Hepatocyte (in vitro differentiated cells): ENCODE measurements at regions not wholly inside any gene's neighbourhood (a gene's known extent, or its start where the extent isn't known, plus 50 kb on each side); places are given as distances from the start of the nearest gene placed in this dataset.
"Not testable (repeated sequence)": the region's sequence is repeated elsewhere in the genome, so short reads cannot be mapped to it uniquely, and the experiment has no call there.

Experiments
- CTCF ChIP-seq: fragments of 200-600 bp; sonication (generic); IDR thresholded peaks from 2 replicates; pipeline ENCODE4 v1.5.1; 2016; ENCODE audit warnings: antibody characterized with exemption, mild to moderate bottlenecking; ENCODE audit not compliant: poor library complexity
- EZH2 ChIP-seq: fragments of 200-600 bp; sonication (generic); IDR thresholded peaks from 2 replicates; pipeline ENCODE4 v1.6.1; 2016; ENCODE audit warnings: antibody characterized with exemption, mild to moderate bottlenecking, borderline replicate concordance
- EZH2phosphoT487 ChIP-seq: fragments of 200-600 bp; sonication (generic); IDR thresholded peaks from one replicate; pipeline ENCODE4 v1.6.1; 2018; ENCODE audit warnings: antibody characterized with exemption, mild to moderate bottlenecking, low read depth, moderate library complexity; ENCODE audit not compliant: unreplicated experiment, severe bottlenecking

GRCh38 chr14:105691321-105692109, 165.1 kb downstream of the TMEM121 start:
- TF ChIP-seq CTCF, EZH2, EZH2phosphoT487: not testable (repeated sequence)
